ENCODE measurements at regions not wholly inside any gene's neighbourhood (a gene's known extent, or its start where the extent isn't known, plus 50 kb on each side); places are given as distances from the start of the nearest gene placed in this dataset.
"Not testable (repeated sequence)": the region's sequence is repeated elsewhere in the genome, so short reads cannot be mapped to it uniquely, and the experiment has no call there.

- DNase-seq, result no peak
Measured at GRCh38 chr6:144785056-144785455, 499.9 kb downstream of the UTRN start.

- no peak for DNase-seq
Measured at GRCh38 chr6:144786825-144787224, 501.7 kb downstream of the UTRN start.

- no peak for DNase-seq
Measured at GRCh38 chr6:144793744-144794143, 508.6 kb downstream of the UTRN start.

- not testable (repeated sequence) for DNase-seq
Measured at GRCh38 chr6:144795022-144795421, 509.9 kb downstream of the UTRN start.

- no peak for DNase-seq
Measured at GRCh38 chr6:144796070-144796469, 510.9 kb downstream of the UTRN start.

- no peak for DNase-seq
Measured at GRCh38 chr6:144797881-144798589, 512.9 kb downstream of the UTRN start.

- DNase-seq, result no peak
Measured at GRCh38 chr6:144804246-144804790, 519.2 kb downstream of the UTRN start.

GRCh38 chr6:144805049-144805448 is 519.9 kb downstream of the UTRN start:
- DNase-seq, result no peak

GRCh38 chr6:144806222-144806621 is 521.1 kb downstream of the UTRN start:
- no peak for DNase-seq

- DNase-seq, result no peak
Measured at GRCh38 chr6:144809120-144809519, 524.0 kb downstream of the UTRN start.

GRCh38 chr6:144809969-144810368 is 524.8 kb downstream of the UTRN start:
- no peak for DNase-seq

GRCh38 chr6:144811140-144811539 is 526.0 kb downstream of the UTRN start:
- no peak for DNase-seq

- no peak for DNase-seq
Measured at GRCh38 chr6:144816936-144817335, 531.8 kb downstream of the UTRN start.

GRCh38 chr6:144820270-144820669 is 535.1 kb downstream of the UTRN start:
- no peak for DNase-seq

- no peak for DNase-seq
Measured at GRCh38 chr6:144823131-144823530, 538.0 kb downstream of the UTRN start.

- DNase-seq, result no peak
Measured at GRCh38 chr6:144824018-144824417, 538.9 kb downstream of the UTRN start.

- DNase-seq, result no peak
Measured at GRCh38 chr6:144834426-144835038, 549.4 kb downstream of the UTRN start.

- no peak for DNase-seq
Measured at GRCh38 chr6:144835322-144835973, 550.3 kb downstream of the UTRN start.

GRCh38 chr6:144840619-144841018 is 555.5 kb downstream of the UTRN start:
- no peak for DNase-seq

GRCh38 chr6:144843701-144844100 is 558.6 kb downstream of the UTRN start:
- DNase-seq, result no peak

GRCh38 chr6:144844596-144844995 is 559.5 kb downstream of the UTRN start:
- no peak for DNase-seq

- DNase-seq, result no peak
Measured at GRCh38 chr6:144845186-144845585, 560.1 kb downstream of the UTRN start.

GRCh38 chr6:144847916-144848315 is 562.8 kb downstream of the UTRN start:
- DNase-seq, result no peak

- no peak for DNase-seq
Measured at GRCh38 chr6:144849920-144850319, 564.8 kb downstream of the UTRN start.

Measured in activated CD4-positive, alpha-beta T cell treated with anti-CD3 and anti-CD28 coated beads for 4 hours (primary cell).